ENCODE measurements at regions not wholly inside any gene's neighbourhood (a gene's known extent, or its start where the extent isn't known, plus 50 kb on each side); places are given as distances from the start of the nearest gene placed in this dataset.

DNA sequence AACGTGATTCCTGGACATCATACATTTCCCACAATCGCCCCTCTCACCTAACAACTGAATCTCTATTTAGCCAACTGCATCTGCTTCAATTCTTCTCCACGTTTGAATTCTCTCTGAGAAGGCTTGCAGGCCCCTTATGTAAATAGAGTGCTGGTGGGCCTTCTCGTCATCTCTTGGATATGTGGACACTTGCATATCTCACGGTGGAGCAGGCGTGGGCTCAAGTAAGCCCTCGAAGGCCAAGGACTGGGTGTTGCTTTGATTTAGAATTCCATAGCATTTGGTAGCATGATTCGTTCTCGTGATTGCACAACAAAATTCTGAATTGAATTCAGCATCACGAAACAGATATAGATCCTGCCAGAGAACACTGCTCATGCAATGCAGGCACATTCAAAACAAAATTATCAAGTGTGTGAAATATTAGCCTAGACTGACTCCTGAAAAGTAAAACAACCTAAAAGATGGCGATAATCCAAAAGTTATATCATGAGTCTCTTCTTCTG lies 613.6 kb downstream of the TFAP2A start (continued):
- TF ChIP-seq ELF1 (IDR thresholded peaks at IDR 0.05; ENCODE audit: borderline replicate concordance, low read depth): no peak
- no peak for TF ChIP-seq CTCF (IDR thresholded peaks at IDR 0.05 in 2 of 3, conservative IDR thresholded peaks at IDR 0.05 in 1 of 3; ENCODE audit: borderline replicate concordance in 1 of 3, insufficient read depth in 1 of 3, low read depth in 2 of 3, low read length in 2 of 3)

GRCh38 chr6:9799582-9799981 lies 615.3 kb downstream of the TFAP2A start:
- ChIA-PET RAD21 (ENCODE audit: low non-redundant PET in 1 of 2, low total read pairs in 2 of 2, uncharacterized antibody in 2 of 2, unreplicated experiment in 2 of 2) (no interaction called here), POLR2A (no interaction called here), CTCF (no interaction called here)
- intact Hi-C loops (cut with micrococcal nuclease): no loop called here
- H3K27me3 ChIP-seq (ENCODE audit: insufficient read depth, low read length): no peaks in the 10 kb centered on the region
- no peak overlapping the region for H3K9ac ChIP-seq (ENCODE audit: low read length)
- DNase-seq (ENCODE audit: low read depth, low spot score): no peak
- no peaks in the 10 kb centered on the region for H3K36me3 ChIP-seq (ENCODE audit: control insufficient read depth in 1 of 2, insufficient read depth in 2 of 2, low read length in 2 of 2)
- H3K79me2 ChIP-seq (ENCODE audit: insufficient read depth, low read length): no peaks in the 10 kb centered on the region
- H3K9me2 ChIP-seq (ENCODE audit: insufficient read depth): no peaks in the 10 kb centered on the region
- no peak overlapping the region for H3K4me2 ChIP-seq (ENCODE audit: low read length)
- BruUV-seq (replicated peaks): no TSS peak
- no peak overlapping the region for H3K27ac ChIP-seq (ENCODE audit: low read depth, low read length)
- no peak overlapping the region for H3K4me3 ChIP-seq (replicated peaks in 1 of 2; ENCODE audit: low read depth in 1 of 2, low read length in 2 of 2)
- no peaks in the 10 kb centered on the region for H3K4me1 ChIP-seq (ENCODE audit: control insufficient read depth in 1 of 2, insufficient read depth in 2 of 2, low read length in 2 of 2)
- no peaks in the 10 kb centered on the region for H3K9me3 ChIP-seq (ENCODE audit: control insufficient read depth in 1 of 2, insufficient read depth in 1 of 2, low read depth in 1 of 2, low read length in 2 of 2)
- TF ChIP-seq ZFX (IDR thresholded peaks at IDR 0.05) (no peak), EGR1 (IDR thresholded peaks at IDR 0.05; ENCODE audit: low read depth) (no peak), CBX3 (IDR thresholded peaks at IDR 0.05; ENCODE audit: low read depth) (no peak), ZBTB33 (IDR thresholded peaks at IDR 0.05; ENCODE audit: extremely low read depth, insufficient replicate concordance, low read length) (no peak)
- ATAC-seq: no peak
- H2AFZ ChIP-seq (ENCODE audit: low read depth, low read length, poor library complexity, severe bottlenecking): no peak overlapping the region
- no peaks in the 10 kb centered on the region for H4K20me1 ChIP-seq (ENCODE audit: insufficient read depth)
